IMR-90 (cell line): ENCODE measurements at regions not wholly inside any gene's neighbourhood (a gene's known extent, or its start where the extent isn't known, plus 50 kb on each side); places are given as distances from the start of the nearest gene placed in this dataset.

Experiments used
- ATAC-seq: fragments of 200-7000 bp; cut with Tn5 transposase; 2 replicates; pipeline ENCODE4 v1.9.1; 2020; ENCODE audit warnings: low read depth, mild to moderate bottlenecking, moderate library complexity
- BruUV-seq: library from RNA; stranded (reverse); fragments of 400-500 nt; replicated peaks from 2 replicates; lab custom pipeline; 2021; lab: Mats Ljungman, UMichigan
- CTCF ChIA-PET: fragments of 300-600 bp; formaldehyde crosslinking; extraction: SDS; loops from one replicate; lab custom pipeline; 2021; ENCODE audit warnings: antibody characterized with exemption; lab: Yijun Ruan, JAX
- POLR2A ChIA-PET: fragments of 300-600 bp; sonication (Branson Sonifier 250); formaldehyde crosslinking; loops from one replicate; lab custom pipeline; 2022; ENCODE audit warnings: antibody characterized with exemption; ENCODE audit not compliant: unreplicated experiment; lab: Charles Lee
- DNase-seq: peaks from one replicate; pipeline ENCODE4 v3.0.0; 2013
- H2AFZ ChIP-seq: replicated peaks from 2 replicates; pipeline ENCODE3; 2013; ENCODE audit warnings: low read length, mild to moderate bottlenecking; ENCODE audit not compliant: poor library complexity
- H2AK5ac ChIP-seq: 2 replicates; pipeline ENCODE4 v1.6.1; 2013; ENCODE audit warnings: low read depth, low read length, inconsistent platforms
- H2AK9ac ChIP-seq: replicated peaks from 2 replicates; pipeline ENCODE3; 2013; ENCODE audit warnings: mild to moderate bottlenecking, low read depth, low read length, moderate library complexity; ENCODE audit not compliant: poor library complexity
- H2BK120ac ChIP-seq: 2 replicates; pipeline ENCODE4 v1.6.1; 2013; ENCODE audit warnings: low read depth, low read length, inconsistent platforms
- H2BK15ac ChIP-seq: 3 replicates; pipeline ENCODE4 v1.6.1; 2013; ENCODE audit warnings: low read depth, low read length, inconsistent platforms
- H2BK20ac ChIP-seq: 2 replicates; pipeline ENCODE4 v1.6.1; 2013; ENCODE audit warnings: low read depth, mild to moderate bottlenecking, inconsistent platforms, low read length, moderate library complexity
- H2BK5ac ChIP-seq: 2 replicates; pipeline ENCODE4 v1.6.1; 2013; ENCODE audit warnings: mild to moderate bottlenecking, low read depth, low read length, inconsistent platforms; ENCODE audit not compliant: poor library complexity, severe bottlenecking
- H3K14ac ChIP-seq: replicated peaks from 2 replicates; pipeline ENCODE4 v1.6.1; 2013; ENCODE audit warnings: low read depth, low read length, inconsistent platforms
- H3K18ac ChIP-seq: 2 replicates; pipeline ENCODE4 v1.6.1; 2013; ENCODE audit warnings: low read depth, low read length, control low read depth
- H3K23ac ChIP-seq: 2 replicates; pipeline ENCODE4 v1.6.1; 2013; ENCODE audit warnings: low read depth, low read length, inconsistent platforms
- H3K27ac ChIP-seq: 2 replicates; pipeline ENCODE4 v1.5.1; 2013; ENCODE audit warnings: mild to moderate bottlenecking, control low read depth, low read length; ENCODE audit not compliant: insufficient read depth
- H3K27me3 ChIP-seq: 2 replicates; pipeline ENCODE4 v1.6.1; 2013; ENCODE audit warnings: low read length; ENCODE audit not compliant: control insufficient read depth, insufficient read depth
- H3K36me3 ChIP-seq: 2 replicates; pipeline ENCODE4 v1.6.1; 2013; ENCODE audit warnings: low read length, mixed read lengths; ENCODE audit not compliant: control insufficient read depth, insufficient read depth
- H3K4ac ChIP-seq: 2 replicates; pipeline ENCODE4 v1.6.1; 2013; ENCODE audit warnings: low read depth, low read length, inconsistent platforms
- H3K4me1 ChIP-seq: 2 replicates; pipeline ENCODE4 v1.6.1; 2013; ENCODE audit warnings: low read length, mixed read lengths; ENCODE audit not compliant: control insufficient read depth, insufficient read depth
- H3K4me2 ChIP-seq: 2 replicates; pipeline ENCODE4 v1.6.1; 2013; ENCODE audit warnings: low read depth, mild to moderate bottlenecking, control low read depth, low read length, moderate library complexity
- H3K4me3 ChIP-seq: 2 replicates; pipeline ENCODE4 v1.5.1; 2013; ENCODE audit warnings: low read depth, mild to moderate bottlenecking, control low read depth, low read length, moderate library complexity; ENCODE audit not compliant: insufficient read depth
- H3K56ac ChIP-seq: 2 replicates; pipeline ENCODE4 v1.6.1; 2013; ENCODE audit warnings: low read length, inconsistent platforms; ENCODE audit not compliant: insufficient read depth; ENCODE audit errors: extremely low read depth
- H3K79me1 ChIP-seq, 2 experiments: 2 replicates each; pipeline ENCODE4 v1.6.1; 2013; ENCODE audit warnings: low read length in 2 of 2, inconsistent platforms in 1 of 2, low read depth in 1 of 2
- H3K9ac ChIP-seq: 2 replicates; pipeline ENCODE4 v1.6.1; 2013; ENCODE audit warnings: low read depth, low read length, control low read depth
- H3K9me1 ChIP-seq: 2 replicates; pipeline ENCODE4 v1.6.1; 2013; ENCODE audit warnings: low read length, inconsistent platforms; ENCODE audit not compliant: insufficient read depth
- H3K9me3 ChIP-seq: 2 replicates; pipeline ENCODE4 v1.6.1; 2013; ENCODE audit warnings: low read length; ENCODE audit not compliant: control insufficient read depth, insufficient read depth
- H4K20me1 ChIP-seq: 2 replicates; pipeline ENCODE4 v1.6.1; 2013; ENCODE audit warnings: low read length, inconsistent platforms; ENCODE audit not compliant: insufficient read depth
- H4K5ac ChIP-seq: 2 replicates; pipeline ENCODE4 v1.6.1; 2013; ENCODE audit warnings: mild to moderate bottlenecking, low read depth, low read length, control low read depth
- H4K8ac ChIP-seq, 2 experiments: 2 replicates each; pipeline ENCODE4 v1.6.1; 2013; ENCODE audit warnings: low read depth in 2 of 2, low read length in 2 of 2, control low read depth in 1 of 2, inconsistent platforms in 1 of 2
- H4K91ac ChIP-seq: 2 replicates; pipeline ENCODE4 v1.6.1; 2013; ENCODE audit warnings: low read depth, low read length, inconsistent platforms; ENCODE audit not compliant: insufficient read depth
- BHLHE40 ChIP-seq: fragments of 150-350 bp; IDR thresholded peaks from 2 replicates; pipeline ENCODE4 v1.6.1; 2016; ENCODE audit warnings: mild to moderate bottlenecking, low read depth, low read length
- CEBPB ChIP-seq: IDR thresholded peaks from 2 replicates; pipeline ENCODE4 v1.6.1; 2012; ENCODE audit warnings: low read depth, low read length, improper control_type of control experiment
- CHD1 ChIP-seq: IDR thresholded peaks from 2 replicates; pipeline ENCODE4 v1.6.1; 2012; ENCODE audit warnings: low read depth, low read length, improper control_type of control experiment
- ELK1 ChIP-seq: fragments of 150-350 bp; IDR thresholded peaks from 2 replicates; pipeline ENCODE4 v1.6.1; 2016; ENCODE audit warnings: low read depth, mild to moderate bottlenecking, low read length, moderate library complexity, borderline replicate concordance
- FOS ChIP-seq: fragments of 150-350 bp; IDR thresholded peaks from 2 replicates; pipeline ENCODE4 v1.6.1; 2016; ENCODE audit warnings: low read depth, low read length
- MAFK ChIP-seq: IDR thresholded peaks from 2 replicates; pipeline ENCODE4 v1.6.1; 2012; ENCODE audit warnings: low read depth, low read length, improper control_type of control experiment
- MAZ ChIP-seq: IDR thresholded peaks from 2 replicates; pipeline ENCODE4 v1.6.1; 2012; ENCODE audit warnings: low read depth, mild to moderate bottlenecking, low read length, improper control_type of control experiment, moderate library complexity, borderline replicate concordance
- MXI1 ChIP-seq: IDR thresholded peaks from 2 replicates; pipeline ENCODE4 v1.6.1; 2012; ENCODE audit warnings: low read depth, mild to moderate bottlenecking, low read length, moderate library complexity, borderline replicate concordance
- NFE2L2 ChIP-seq: fragments of 150-350 bp; IDR thresholded peaks from 2 replicates; pipeline ENCODE4 v1.6.1; 2016; ENCODE audit warnings: low read depth, mild to moderate bottlenecking, low read length
- POLR2A ChIP-seq: IDR thresholded peaks from 2 replicates; pipeline ENCODE4 v1.6.1; 2012; ENCODE audit warnings: mild to moderate bottlenecking, low read depth, low read length
- RAD21 ChIP-seq: IDR thresholded peaks from 2 replicates; pipeline ENCODE4 v1.6.1; 2012; ENCODE audit warnings: low read length, improper control_type of control experiment
- RCOR1 ChIP-seq: IDR thresholded peaks from 2 replicates; pipeline ENCODE4 v1.6.1; 2012; ENCODE audit warnings: mild to moderate bottlenecking, low read length, improper control_type of control experiment; ENCODE audit not compliant: insufficient replicate concordance
- RFX5 ChIP-seq: IDR thresholded peaks from 2 replicates; pipeline ENCODE4 v1.8.0; 2012; ENCODE audit warnings: low read depth, mild to moderate bottlenecking, low read length, moderate library complexity
- SMC3 ChIP-seq: fragments of 150-350 bp; IDR thresholded peaks from 2 replicates; pipeline ENCODE4 v1.6.1; 2016; ENCODE audit warnings: low read depth, mild to moderate bottlenecking, antibody characterized with exemption, low read length, moderate library complexity
- USF2 ChIP-seq: fragments of 150-350 bp; IDR thresholded peaks from 2 replicates; pipeline ENCODE4 v1.6.1; 2017; ENCODE audit warnings: mild to moderate bottlenecking, antibody characterized with exemption, low read length, low read depth
- dilution Hi-C: fragments of 300-500 bp; cut with HindIII; formaldehyde crosslinking; loops from one replicate; pipeline ENCODE4 v1.14.3; 2018; ENCODE audit warnings: low sequenced_read_pairs; ENCODE audit not compliant: unreplicated experiment
- in situ Hi-C: fragments of 300-500 bp; cut with MboI; formaldehyde crosslinking; loops from 3 replicates; pipeline ENCODE4 v1.14.3; 2019; ENCODE audit warnings: low sequenced_read_pairs, inconsistent platforms, mixed read lengths
- intact Hi-C: fragments of 100-400 bp; cut with micrococcal nuclease; formaldehyde crosslinking; loops from 2 replicates; pipeline ENCODE4 v1.10.0; 2022
- TF ChIP-seq, protein P1 (sequence below): conservative IDR thresholded peaks from 2 replicates; pipeline ENCODE4 v1.5.1; 2012; ENCODE audit warnings: mild to moderate bottlenecking, low read depth, low read length, improper control_type of control experiment

- no peaks in the 10 kb centered on the region for H3K36me3 ChIP-seq
- H3K27ac ChIP-seq = no peak overlapping the region
- H2BK5ac ChIP-seq = no peak overlapping the region
- H4K5ac ChIP-seq = no peak overlapping the region
- no peak overlapping the region for H2BK20ac ChIP-seq
- no peaks in the 10 kb centered on the region for H4K20me1 ChIP-seq
- H3K18ac ChIP-seq = no peak overlapping the region
- no peak overlapping the region for H2AK5ac ChIP-seq
- ChIA-PET CTCF (no interaction called here), POLR2A (no interaction called here)
- no peak for TF ChIP-seq BHLHE40
- TF ChIP-seq ELK1 = no peak
- TF ChIP-seq FOS = no peak
- TF ChIP-seq MAZ = no peak
- no peak for TF ChIP-seq SMC3
- no peak for TF ChIP-seq MAFK
- TF ChIP-seq, protein P1, sequence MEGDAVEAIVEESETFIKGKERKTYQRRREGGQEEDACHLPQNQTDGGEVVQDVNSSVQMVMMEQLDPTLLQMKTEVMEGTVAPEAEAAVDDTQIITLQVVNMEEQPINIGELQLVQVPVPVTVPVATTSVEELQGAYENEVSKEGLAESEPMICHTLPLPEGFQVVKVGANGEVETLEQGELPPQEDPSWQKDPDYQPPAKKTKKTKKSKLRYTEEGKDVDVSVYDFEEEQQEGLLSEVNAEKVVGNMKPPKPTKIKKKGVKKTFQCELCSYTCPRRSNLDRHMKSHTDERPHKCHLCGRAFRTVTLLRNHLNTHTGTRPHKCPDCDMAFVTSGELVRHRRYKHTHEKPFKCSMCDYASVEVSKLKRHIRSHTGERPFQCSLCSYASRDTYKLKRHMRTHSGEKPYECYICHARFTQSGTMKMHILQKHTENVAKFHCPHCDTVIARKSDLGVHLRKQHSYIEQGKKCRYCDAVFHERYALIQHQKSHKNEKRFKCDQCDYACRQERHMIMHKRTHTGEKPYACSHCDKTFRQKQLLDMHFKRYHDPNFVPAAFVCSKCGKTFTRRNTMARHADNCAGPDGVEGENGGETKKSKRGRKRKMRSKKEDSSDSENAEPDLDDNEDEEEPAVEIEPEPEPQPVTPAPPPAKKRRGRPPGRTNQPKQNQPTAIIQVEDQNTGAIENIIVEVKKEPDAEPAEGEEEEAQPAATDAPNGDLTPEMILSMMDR = no peak
- no peak for TF ChIP-seq CHD1
- TF ChIP-seq POLR2A = no peak
- TF ChIP-seq RAD21 = no peak
- no peak for TF ChIP-seq USF2
- TF ChIP-seq MXI1 = no peak
- no peak for TF ChIP-seq RFX5
- no peak for TF ChIP-seq NFE2L2
- no peak for TF ChIP-seq RCOR1
- TF ChIP-seq CEBPB = no peak
- H3K23ac ChIP-seq = no peak overlapping the region
- no peaks in the 10 kb centered on the region for H3K79me1 ChIP-seq
- no peak overlapping the region for H4K91ac ChIP-seq
- H2AFZ ChIP-seq = no peak overlapping the region
- H3K14ac ChIP-seq = no peak overlapping the region
- H3K9me3 ChIP-seq = peaks cover 2% of the 10 kb centered on the region; the same call in 1 of the 2 replicates
- in situ Hi-C loops = no loop called here
- H3K9ac ChIP-seq = no peak overlapping the region
- H3K9me1 ChIP-seq = no peaks in the 10 kb centered on the region
- H3K4me1 ChIP-seq = no peaks in the 10 kb centered on the region
- DNase-seq (no peak), ATAC-seq (no peak)
- H3K4me3 ChIP-seq = no peak overlapping the region
- H4K8ac ChIP-seq = no peak overlapping the region
- no peaks in the 10 kb centered on the region for H3K27me3 ChIP-seq
- no peak overlapping the region for H2BK120ac ChIP-seq
- H2AK9ac ChIP-seq = no peak overlapping the region
- H3K56ac ChIP-seq = no peak overlapping the region
- intact Hi-C loops = no loop called here
- no peak overlapping the region for H3K4me2 ChIP-seq
- H3K4ac ChIP-seq = no peak overlapping the region
- dilution Hi-C loops = no loop called here
- H2BK15ac ChIP-seq = no peak overlapping the region
- no TSS peak for BruUV-seq
Measured at GRCh38 chrX:113933931-113934330, 650.0 kb upstream of the HTR2C start.
